ENCODE measurements at regions not wholly inside any gene's neighbourhood (a gene's known extent, or its start where the extent isn't known, plus 50 kb on each side); places are given as distances from the start of the nearest gene placed in this dataset.

DNA sequence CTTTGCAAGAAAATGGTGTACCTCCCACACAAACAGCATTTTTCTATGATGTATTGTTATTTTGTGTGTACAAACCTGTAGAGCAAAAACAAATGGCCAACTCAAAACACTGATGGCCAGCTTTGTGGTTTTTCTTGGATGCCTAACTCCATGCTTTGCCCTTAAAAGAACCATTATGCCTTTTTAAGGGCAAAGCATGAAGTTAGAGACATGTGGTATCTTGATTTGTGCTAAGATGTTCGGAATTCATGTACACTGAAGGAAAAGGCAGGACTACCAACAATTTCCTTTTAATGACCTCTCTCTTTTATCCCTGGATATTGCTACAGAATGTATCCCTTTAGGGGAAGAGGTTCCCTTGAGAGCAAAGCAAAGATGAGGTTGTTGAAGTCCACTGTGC lies 273.6 kb downstream of the SCG2 start:
- TF ChIP-seq EP300 (IDR thresholded peaks at IDR 0.05; ENCODE audit: borderline replicate concordance in 1 of 2, low read depth in 2 of 2, low read length in 2 of 2) = no peak
- no peak for TF ChIP-seq TBP (IDR thresholded peaks at IDR 0.05; ENCODE audit: low read depth, low read length)
- TF ChIP-seq, protein P1, sequence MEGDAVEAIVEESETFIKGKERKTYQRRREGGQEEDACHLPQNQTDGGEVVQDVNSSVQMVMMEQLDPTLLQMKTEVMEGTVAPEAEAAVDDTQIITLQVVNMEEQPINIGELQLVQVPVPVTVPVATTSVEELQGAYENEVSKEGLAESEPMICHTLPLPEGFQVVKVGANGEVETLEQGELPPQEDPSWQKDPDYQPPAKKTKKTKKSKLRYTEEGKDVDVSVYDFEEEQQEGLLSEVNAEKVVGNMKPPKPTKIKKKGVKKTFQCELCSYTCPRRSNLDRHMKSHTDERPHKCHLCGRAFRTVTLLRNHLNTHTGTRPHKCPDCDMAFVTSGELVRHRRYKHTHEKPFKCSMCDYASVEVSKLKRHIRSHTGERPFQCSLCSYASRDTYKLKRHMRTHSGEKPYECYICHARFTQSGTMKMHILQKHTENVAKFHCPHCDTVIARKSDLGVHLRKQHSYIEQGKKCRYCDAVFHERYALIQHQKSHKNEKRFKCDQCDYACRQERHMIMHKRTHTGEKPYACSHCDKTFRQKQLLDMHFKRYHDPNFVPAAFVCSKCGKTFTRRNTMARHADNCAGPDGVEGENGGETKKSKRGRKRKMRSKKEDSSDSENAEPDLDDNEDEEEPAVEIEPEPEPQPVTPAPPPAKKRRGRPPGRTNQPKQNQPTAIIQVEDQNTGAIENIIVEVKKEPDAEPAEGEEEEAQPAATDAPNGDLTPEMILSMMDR (IDR thresholded peaks at IDR 0.05; ENCODE audit: control extremely low read depth in 1 of 3, insufficient read depth in 1 of 3, low read depth in 1 of 3, low read length in 3 of 3) = no peak

Measured in H1 (cell line).